ENCODE measurements at regions not wholly inside any gene's neighbourhood (a gene's known extent, or its start where the extent isn't known, plus 50 kb on each side); places are given as distances from the start of the nearest gene placed in this dataset.

GRCh38 chr1:58116284-58116683 is 430.2 kb downstream of the OMA1 start:
- TF ChIP-seq CTCF (IDR thresholded peaks at IDR 0.05) = no peak

GRCh38 chr1:58109646-58110200 is 436.8 kb downstream of the OMA1 start:
- TF ChIP-seq CTCF (IDR thresholded peaks at IDR 0.05) = no peak

- no peak for TF ChIP-seq CTCF (IDR thresholded peaks at IDR 0.05)
Observed at GRCh38 chr1:58108783-58109182, 437.7 kb downstream of the OMA1 start.

- TF ChIP-seq CTCF (IDR thresholded peaks at IDR 0.05) = no peak
Observed at GRCh38 chr1:58107943-58108342, 438.6 kb downstream of the OMA1 start.

GRCh38 chr1:58104960-58105359 is 441.6 kb downstream of the OMA1 start:
- TF ChIP-seq CTCF (IDR thresholded peaks at IDR 0.05) = no peak

- no peak for TF ChIP-seq CTCF (IDR thresholded peaks at IDR 0.05)
Observed at GRCh38 chr1:58096714-58097113, 449.8 kb downstream of the OMA1 start.

GRCh38 chr1:58095183-58095582 is 451.3 kb downstream of the OMA1 start:
- TF ChIP-seq CTCF (IDR thresholded peaks at IDR 0.05) = no peak

- TF ChIP-seq CTCF (IDR thresholded peaks at IDR 0.05) = no peak
Observed at GRCh38 chr1:58094221-58094620, 452.3 kb downstream of the OMA1 start.
